OCI-LY1 (cell line): ENCODE measurements at regions not wholly inside any gene's neighbourhood (a gene's known extent, or its start where the extent isn't known, plus 50 kb on each side); places are given as distances from the start of the nearest gene placed in this dataset.

Experiments
- EZH2 ChIP-seq: fragments of 200-600 bp; sonication (generic), shearing (Covaris generic); IDR thresholded peaks from 2 replicates; pipeline ENCODE4 v1.8.0; 2017; ENCODE audit warnings: borderline replicate concordance, mixed run types, mild to moderate bottlenecking, antibody characterized with exemption, low read length, moderate library complexity, mixed read lengths
- TF ChIP-seq, protein P1 (sequence below): fragments of 200-600 bp; sonication (generic), shearing (Covaris generic); IDR thresholded peaks from 2 replicates; pipeline ENCODE4 v1.5.1; 2017; ENCODE audit warnings: mild to moderate bottlenecking, antibody characterized with exemption, low read length, moderate library complexity, mixed read lengths

DNA sequence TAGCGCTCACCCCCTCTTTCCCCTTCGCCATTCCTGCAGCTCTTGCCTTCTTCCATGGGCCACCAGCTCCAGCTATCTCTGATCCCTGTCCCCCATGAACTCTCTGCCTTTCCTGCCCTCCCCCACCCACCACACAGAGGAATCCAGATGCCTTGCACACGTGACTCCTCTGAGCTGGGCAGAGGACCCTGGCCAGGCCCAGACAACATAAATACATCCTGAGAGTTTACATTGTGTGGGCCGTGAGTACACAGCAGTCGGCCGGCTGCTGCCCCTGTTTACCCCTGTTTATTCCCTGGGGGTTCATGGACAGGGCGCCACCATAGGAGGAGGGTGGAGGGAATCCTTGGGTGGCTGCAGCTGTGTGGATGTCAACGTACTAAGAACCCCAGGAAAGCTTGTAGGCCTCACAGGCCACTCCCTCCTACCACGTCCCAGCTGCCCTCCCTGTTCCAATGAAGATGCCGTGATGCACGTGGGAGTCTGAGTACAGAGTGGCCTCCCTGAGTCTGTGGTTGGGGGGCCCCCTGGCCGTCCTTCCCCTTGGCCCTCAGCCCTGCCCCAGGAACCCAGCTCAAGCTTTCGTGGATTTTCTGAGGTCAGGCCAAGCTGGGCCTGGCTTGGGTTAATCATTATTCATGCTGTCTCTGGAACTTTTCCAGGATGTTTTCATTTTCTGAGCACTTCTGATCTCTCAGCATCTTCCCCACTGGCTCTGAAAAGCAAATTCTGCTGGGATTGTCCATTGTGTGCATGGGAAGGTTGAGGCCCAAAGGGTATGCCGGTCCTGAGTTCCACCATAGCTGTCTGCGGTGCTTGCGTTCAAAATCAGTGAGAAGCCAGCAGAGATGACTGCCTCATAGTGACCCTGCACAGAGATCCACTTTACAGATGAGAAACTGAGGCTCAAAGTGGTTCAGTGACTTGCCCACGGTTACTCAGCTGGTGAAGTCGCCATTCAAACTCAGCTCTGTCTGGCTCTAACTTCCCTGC lies 136.3 kb downstream of the MRPL14 start:
- TF ChIP-seq, protein P1, sequence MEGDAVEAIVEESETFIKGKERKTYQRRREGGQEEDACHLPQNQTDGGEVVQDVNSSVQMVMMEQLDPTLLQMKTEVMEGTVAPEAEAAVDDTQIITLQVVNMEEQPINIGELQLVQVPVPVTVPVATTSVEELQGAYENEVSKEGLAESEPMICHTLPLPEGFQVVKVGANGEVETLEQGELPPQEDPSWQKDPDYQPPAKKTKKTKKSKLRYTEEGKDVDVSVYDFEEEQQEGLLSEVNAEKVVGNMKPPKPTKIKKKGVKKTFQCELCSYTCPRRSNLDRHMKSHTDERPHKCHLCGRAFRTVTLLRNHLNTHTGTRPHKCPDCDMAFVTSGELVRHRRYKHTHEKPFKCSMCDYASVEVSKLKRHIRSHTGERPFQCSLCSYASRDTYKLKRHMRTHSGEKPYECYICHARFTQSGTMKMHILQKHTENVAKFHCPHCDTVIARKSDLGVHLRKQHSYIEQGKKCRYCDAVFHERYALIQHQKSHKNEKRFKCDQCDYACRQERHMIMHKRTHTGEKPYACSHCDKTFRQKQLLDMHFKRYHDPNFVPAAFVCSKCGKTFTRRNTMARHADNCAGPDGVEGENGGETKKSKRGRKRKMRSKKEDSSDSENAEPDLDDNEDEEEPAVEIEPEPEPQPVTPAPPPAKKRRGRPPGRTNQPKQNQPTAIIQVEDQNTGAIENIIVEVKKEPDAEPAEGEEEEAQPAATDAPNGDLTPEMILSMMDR, result no peak
- no peak for TF ChIP-seq EZH2
